COLO668 (cell line): ENCODE measurements at regions not wholly inside any gene's neighbourhood (a gene's known extent, or its start where the extent isn't known, plus 50 kb on each side); places are given as distances from the start of the nearest gene placed in this dataset.

Experiments
- DNase-seq: peaks from one replicate; lab custom pipeline; 2025; ENCODE audit not compliant: unreplicated experiment; lab: John Stamatoyannopoulos, UW

DNA sequence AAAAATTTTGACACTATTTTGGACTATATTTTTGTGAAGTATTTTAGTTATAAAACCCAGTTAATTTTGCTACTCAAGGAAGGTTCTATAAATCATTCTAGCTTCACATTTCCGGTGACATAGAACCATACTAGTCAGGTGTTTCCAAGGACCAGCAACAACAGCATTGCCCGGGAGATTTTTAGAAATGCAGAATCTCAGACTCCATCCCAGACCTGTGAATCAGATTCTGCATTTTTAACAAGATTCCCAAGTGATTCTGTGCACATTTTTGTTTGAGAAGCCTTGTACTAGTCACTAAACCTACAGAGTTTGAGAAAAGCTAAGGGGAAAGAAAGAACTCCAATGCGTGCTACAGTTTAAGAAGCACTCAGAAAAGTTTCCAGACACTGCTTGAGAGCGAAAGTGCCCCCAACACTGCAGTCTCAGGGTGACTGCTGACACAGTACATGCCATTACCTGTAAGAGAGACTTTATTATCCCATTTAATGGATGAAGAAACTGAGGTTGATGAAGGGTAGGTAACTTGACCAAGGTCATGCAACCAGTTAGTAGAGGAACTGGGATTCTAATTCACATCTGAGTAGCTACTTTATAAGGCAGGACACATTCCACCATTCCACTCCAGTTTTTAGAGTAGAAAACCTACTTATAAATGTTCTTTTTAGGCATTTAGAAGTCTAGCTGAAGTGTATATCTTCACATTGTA lies 49.7 kb upstream of the USP3 start:
- no peak for DNase-seq
